Endothelial cell (in vitro differentiated cells): ENCODE measurements at regions not wholly inside any gene's neighbourhood (a gene's known extent, or its start where the extent isn't known, plus 50 kb on each side); places are given as distances from the start of the nearest gene placed in this dataset.

Experiments used
- DNase-seq: peaks from one replicate; pipeline ENCODE4 v3.0.0; 2021; ENCODE audit warnings: low spot score
- H3K27ac Mint-ChIP-seq: one replicate; pipeline ENCODE4 v1.8.0; 2021; ENCODE audit warnings: mixed read lengths, inconsistent platforms; ENCODE audit not compliant: unreplicated experiment
- H3K27me3 Mint-ChIP-seq: one replicate; pipeline ENCODE4 v1.8.0; 2021; ENCODE audit warnings: mild to moderate bottlenecking, moderate library complexity, mixed read lengths, inconsistent platforms; ENCODE audit not compliant: unreplicated experiment
- H3K36me3 Mint-ChIP-seq: one replicate; pipeline ENCODE4 v1.8.0; 2021; ENCODE audit warnings: mild to moderate bottlenecking, low read depth, mixed read lengths, inconsistent platforms; ENCODE audit not compliant: unreplicated experiment
- H3K4me1 Mint-ChIP-seq: one replicate; pipeline ENCODE4 v1.8.0; 2021; ENCODE audit warnings: mild to moderate bottlenecking, mixed read lengths, inconsistent platforms; ENCODE audit not compliant: unreplicated experiment
- H3K4me3 Mint-ChIP-seq: one replicate; pipeline ENCODE4 v1.8.0; 2021; ENCODE audit warnings: mild to moderate bottlenecking, mixed read lengths, inconsistent platforms; ENCODE audit not compliant: unreplicated experiment
- H3K9me3 Mint-ChIP-seq: one replicate; pipeline ENCODE4 v1.8.0; 2021; ENCODE audit warnings: mixed read lengths, inconsistent platforms; ENCODE audit not compliant: unreplicated experiment
- CTCF ChIP-seq: fragments of 200-600 bp; sonication (generic); IDR thresholded peaks from one replicate; pipeline ENCODE4 v1.5.0; 2021; ENCODE audit warnings: antibody characterized with exemption; ENCODE audit not compliant: unreplicated experiment

- DNase-seq, result no peak
- H3K4me1 Mint-ChIP-seq, result no peaks in the 10 kb centered on the region
- no peak for TF ChIP-seq CTCF
- peaks cover 2% of the 10 kb centered on the region for H3K27me3 Mint-ChIP-seq
- H3K4me3 Mint-ChIP-seq, result no peak overlapping the region
- no peak overlapping the region for H3K27ac Mint-ChIP-seq
- no peaks in the 10 kb centered on the region for H3K9me3 Mint-ChIP-seq
- H3K36me3 Mint-ChIP-seq, result no peaks in the 10 kb centered on the region
Observed at GRCh38 chr1:193421487-193421886, 235.1 kb upstream of the B3GALT2 start.

GRCh38 chr1:193419295-193419694 lies 232.9 kb upstream of the B3GALT2 start:
- peaks cover 3% of the 10 kb centered on the region for H3K27me3 Mint-ChIP-seq
- H3K9me3 Mint-ChIP-seq, result no peaks in the 10 kb centered on the region
- no peak for TF ChIP-seq CTCF
- H3K27ac Mint-ChIP-seq, result no peak overlapping the region
- H3K4me3 Mint-ChIP-seq, result no peak overlapping the region
- H3K4me1 Mint-ChIP-seq, result no peaks in the 10 kb centered on the region
- no peak for DNase-seq
- H3K36me3 Mint-ChIP-seq, result no peaks in the 10 kb centered on the region

- Mint-ChIP-seq H3K36me3 (no peaks in the 10 kb centered on the region), H3K4me1 (no peaks in the 10 kb centered on the region), H3K4me3 (no peak overlapping the region), H3K9me3 (no peaks in the 10 kb centered on the region), H3K27ac (no peak overlapping the region), H3K27me3 (peaks cover 3% of the 10 kb centered on the region)
- no peak for TF ChIP-seq CTCF
- no peak for DNase-seq
Observed at GRCh38 chr1:193418745-193419058, 232.3 kb upstream of the B3GALT2 start.

GRCh38 chr1:193417945-193418744 lies 231.7 kb upstream of the B3GALT2 start:
- Mint-ChIP-seq H3K4me1 (no peaks in the 10 kb centered on the region), H3K4me3 (no peak overlapping the region), H3K27me3 (peaks cover 3% of the 10 kb centered on the region), H3K36me3 (no peaks in the 10 kb centered on the region), H3K9me3 (no peaks in the 10 kb centered on the region), H3K27ac (no peak overlapping the region)
- DNase-seq, result no peak
- no peak for TF ChIP-seq CTCF

GRCh38 chr1:193417403-193417802 lies 231.0 kb upstream of the B3GALT2 start:
- Mint-ChIP-seq H3K36me3 (no peaks in the 10 kb centered on the region), H3K4me1 (no peaks in the 10 kb centered on the region), H3K9me3 (no peaks in the 10 kb centered on the region), H3K27ac (no peak overlapping the region), H3K27me3 (peaks cover 3% of the 10 kb centered on the region), H3K4me3 (no peak overlapping the region)
- TF ChIP-seq CTCF, result no peak
- no peak for DNase-seq
